IMR-90 (cell line): ENCODE measurements at regions not wholly inside any gene's neighbourhood (a gene's known extent, or its start where the extent isn't known, plus 50 kb on each side); places are given as distances from the start of the nearest gene placed in this dataset.

Source experiments
- ATAC-seq: fragments of 200-7000 bp; cut with Tn5 transposase; 2 replicates; pipeline ENCODE4 v1.9.1; 2020; ENCODE audit warnings: low read depth, mild to moderate bottlenecking, moderate library complexity
- BruUV-seq: library from RNA; stranded (reverse); fragments of 400-500 nt; replicated peaks from 2 replicates; lab custom pipeline; 2021; lab: Mats Ljungman, UMichigan
- CTCF ChIA-PET: fragments of 300-600 bp; formaldehyde crosslinking; extraction: SDS; loops from one replicate; lab custom pipeline; 2021; ENCODE audit warnings: antibody characterized with exemption; lab: Yijun Ruan, JAX
- POLR2A ChIA-PET: fragments of 300-600 bp; sonication (Branson Sonifier 250); formaldehyde crosslinking; loops from one replicate; lab custom pipeline; 2022; ENCODE audit warnings: antibody characterized with exemption; ENCODE audit not compliant: unreplicated experiment; lab: Charles Lee
- DNase-seq: peaks from one replicate; pipeline ENCODE4 v3.0.0; 2013
- H2AFZ ChIP-seq: replicated peaks from 2 replicates; pipeline ENCODE3; 2013; ENCODE audit warnings: low read length, mild to moderate bottlenecking; ENCODE audit not compliant: poor library complexity
- H2AK5ac ChIP-seq: 2 replicates; pipeline ENCODE4 v1.6.1; 2013; ENCODE audit warnings: low read depth, low read length, inconsistent platforms
- H2AK9ac ChIP-seq: replicated peaks from 2 replicates; pipeline ENCODE3; 2013; ENCODE audit warnings: mild to moderate bottlenecking, low read depth, low read length, moderate library complexity; ENCODE audit not compliant: poor library complexity
- H2BK120ac ChIP-seq: 2 replicates; pipeline ENCODE4 v1.6.1; 2013; ENCODE audit warnings: low read depth, low read length, inconsistent platforms
- H2BK15ac ChIP-seq: 3 replicates; pipeline ENCODE4 v1.6.1; 2013; ENCODE audit warnings: low read depth, low read length, inconsistent platforms
- H2BK20ac ChIP-seq: 2 replicates; pipeline ENCODE4 v1.6.1; 2013; ENCODE audit warnings: low read depth, mild to moderate bottlenecking, inconsistent platforms, low read length, moderate library complexity
- H2BK5ac ChIP-seq: 2 replicates; pipeline ENCODE4 v1.6.1; 2013; ENCODE audit warnings: mild to moderate bottlenecking, low read depth, low read length, inconsistent platforms; ENCODE audit not compliant: poor library complexity, severe bottlenecking
- H3K14ac ChIP-seq: replicated peaks from 2 replicates; pipeline ENCODE4 v1.6.1; 2013; ENCODE audit warnings: low read depth, low read length, inconsistent platforms
- H3K18ac ChIP-seq: 2 replicates; pipeline ENCODE4 v1.6.1; 2013; ENCODE audit warnings: low read depth, low read length, control low read depth
- H3K23ac ChIP-seq: 2 replicates; pipeline ENCODE4 v1.6.1; 2013; ENCODE audit warnings: low read depth, low read length, inconsistent platforms
- H3K27ac ChIP-seq: 2 replicates; pipeline ENCODE4 v1.5.1; 2013; ENCODE audit warnings: mild to moderate bottlenecking, control low read depth, low read length; ENCODE audit not compliant: insufficient read depth
- H3K27me3 ChIP-seq: 2 replicates; pipeline ENCODE4 v1.6.1; 2013; ENCODE audit warnings: low read length; ENCODE audit not compliant: control insufficient read depth, insufficient read depth
- H3K36me3 ChIP-seq: 2 replicates; pipeline ENCODE4 v1.6.1; 2013; ENCODE audit warnings: low read length, mixed read lengths; ENCODE audit not compliant: control insufficient read depth, insufficient read depth
- H3K4ac ChIP-seq: 2 replicates; pipeline ENCODE4 v1.6.1; 2013; ENCODE audit warnings: low read depth, low read length, inconsistent platforms
- H3K4me1 ChIP-seq: 2 replicates; pipeline ENCODE4 v1.6.1; 2013; ENCODE audit warnings: low read length, mixed read lengths; ENCODE audit not compliant: control insufficient read depth, insufficient read depth
- H3K4me2 ChIP-seq: 2 replicates; pipeline ENCODE4 v1.6.1; 2013; ENCODE audit warnings: low read depth, mild to moderate bottlenecking, control low read depth, low read length, moderate library complexity
- H3K4me3 ChIP-seq: 2 replicates; pipeline ENCODE4 v1.5.1; 2013; ENCODE audit warnings: low read depth, mild to moderate bottlenecking, control low read depth, low read length, moderate library complexity; ENCODE audit not compliant: insufficient read depth
- H3K56ac ChIP-seq: 2 replicates; pipeline ENCODE4 v1.6.1; 2013; ENCODE audit warnings: low read length, inconsistent platforms; ENCODE audit not compliant: insufficient read depth; ENCODE audit errors: extremely low read depth
- H3K79me1 ChIP-seq, 2 experiments: 2 replicates each; pipeline ENCODE4 v1.6.1; 2013; ENCODE audit warnings: low read length in 2 of 2, inconsistent platforms in 1 of 2, low read depth in 1 of 2
- H3K9ac ChIP-seq: 2 replicates; pipeline ENCODE4 v1.6.1; 2013; ENCODE audit warnings: low read depth, low read length, control low read depth
- H3K9me1 ChIP-seq: 2 replicates; pipeline ENCODE4 v1.6.1; 2013; ENCODE audit warnings: low read length, inconsistent platforms; ENCODE audit not compliant: insufficient read depth
- H3K9me3 ChIP-seq: 2 replicates; pipeline ENCODE4 v1.6.1; 2013; ENCODE audit warnings: low read length; ENCODE audit not compliant: control insufficient read depth, insufficient read depth
- H4K20me1 ChIP-seq: 2 replicates; pipeline ENCODE4 v1.6.1; 2013; ENCODE audit warnings: low read length, inconsistent platforms; ENCODE audit not compliant: insufficient read depth
- H4K5ac ChIP-seq: 2 replicates; pipeline ENCODE4 v1.6.1; 2013; ENCODE audit warnings: mild to moderate bottlenecking, low read depth, low read length, control low read depth
- H4K8ac ChIP-seq, 2 experiments: 2 replicates each; pipeline ENCODE4 v1.6.1; 2013; ENCODE audit warnings: low read depth in 2 of 2, low read length in 2 of 2, control low read depth in 1 of 2, inconsistent platforms in 1 of 2
- H4K91ac ChIP-seq: 2 replicates; pipeline ENCODE4 v1.6.1; 2013; ENCODE audit warnings: low read depth, low read length, inconsistent platforms; ENCODE audit not compliant: insufficient read depth
- BHLHE40 ChIP-seq: fragments of 150-350 bp; IDR thresholded peaks from 2 replicates; pipeline ENCODE4 v1.6.1; 2016; ENCODE audit warnings: mild to moderate bottlenecking, low read depth, low read length
- CEBPB ChIP-seq: IDR thresholded peaks from 2 replicates; pipeline ENCODE4 v1.6.1; 2012; ENCODE audit warnings: low read depth, low read length, improper control_type of control experiment
- CHD1 ChIP-seq: IDR thresholded peaks from 2 replicates; pipeline ENCODE4 v1.6.1; 2012; ENCODE audit warnings: low read depth, low read length, improper control_type of control experiment
- CTCF ChIP-seq: conservative IDR thresholded peaks from 2 replicates; pipeline ENCODE4 v1.5.1; 2012; ENCODE audit warnings: mild to moderate bottlenecking, low read depth, low read length, improper control_type of control experiment
- ELK1 ChIP-seq: fragments of 150-350 bp; IDR thresholded peaks from 2 replicates; pipeline ENCODE4 v1.6.1; 2016; ENCODE audit warnings: low read depth, mild to moderate bottlenecking, low read length, moderate library complexity, borderline replicate concordance
- FOS ChIP-seq: fragments of 150-350 bp; IDR thresholded peaks from 2 replicates; pipeline ENCODE4 v1.6.1; 2016; ENCODE audit warnings: low read depth, low read length
- MAFK ChIP-seq: IDR thresholded peaks from 2 replicates; pipeline ENCODE4 v1.6.1; 2012; ENCODE audit warnings: low read depth, low read length, improper control_type of control experiment
- MAZ ChIP-seq: IDR thresholded peaks from 2 replicates; pipeline ENCODE4 v1.6.1; 2012; ENCODE audit warnings: low read depth, mild to moderate bottlenecking, low read length, improper control_type of control experiment, moderate library complexity, borderline replicate concordance
- MXI1 ChIP-seq: IDR thresholded peaks from 2 replicates; pipeline ENCODE4 v1.6.1; 2012; ENCODE audit warnings: low read depth, mild to moderate bottlenecking, low read length, moderate library complexity, borderline replicate concordance
- NFE2L2 ChIP-seq: fragments of 150-350 bp; IDR thresholded peaks from 2 replicates; pipeline ENCODE4 v1.6.1; 2016; ENCODE audit warnings: low read depth, mild to moderate bottlenecking, low read length
- POLR2A ChIP-seq: IDR thresholded peaks from 2 replicates; pipeline ENCODE4 v1.6.1; 2012; ENCODE audit warnings: mild to moderate bottlenecking, low read depth, low read length
- RAD21 ChIP-seq: IDR thresholded peaks from 2 replicates; pipeline ENCODE4 v1.6.1; 2012; ENCODE audit warnings: low read length, improper control_type of control experiment
- RCOR1 ChIP-seq: IDR thresholded peaks from 2 replicates; pipeline ENCODE4 v1.6.1; 2012; ENCODE audit warnings: mild to moderate bottlenecking, low read length, improper control_type of control experiment; ENCODE audit not compliant: insufficient replicate concordance
- RFX5 ChIP-seq: IDR thresholded peaks from 2 replicates; pipeline ENCODE4 v1.8.0; 2012; ENCODE audit warnings: low read depth, mild to moderate bottlenecking, low read length, moderate library complexity
- SMC3 ChIP-seq: fragments of 150-350 bp; IDR thresholded peaks from 2 replicates; pipeline ENCODE4 v1.6.1; 2016; ENCODE audit warnings: low read depth, mild to moderate bottlenecking, antibody characterized with exemption, low read length, moderate library complexity
- USF2 ChIP-seq: fragments of 150-350 bp; IDR thresholded peaks from 2 replicates; pipeline ENCODE4 v1.6.1; 2017; ENCODE audit warnings: mild to moderate bottlenecking, antibody characterized with exemption, low read length, low read depth
- WGBS, 2 experiments: methylation state at CpG; one replicate each; pipeline versions ENCODE4 v1.1.5 to v1.1.7; 2013; ENCODE audit warnings: missing lambda C conversion rate in 2 of 2; ENCODE audit not compliant: insufficient read length in 1 of 2; ENCODE audit errors: extremely low coverage in 2 of 2; 5-methylcytosine and 5-hydroxymethylcytosine counted together
- dilution Hi-C: fragments of 300-500 bp; cut with HindIII; formaldehyde crosslinking; loops from one replicate; pipeline ENCODE4 v1.14.3; 2018; ENCODE audit warnings: low sequenced_read_pairs; ENCODE audit not compliant: unreplicated experiment
- in situ Hi-C: fragments of 300-500 bp; cut with MboI; formaldehyde crosslinking; loops from 3 replicates; pipeline ENCODE4 v1.14.3; 2019; ENCODE audit warnings: low sequenced_read_pairs, inconsistent platforms, mixed read lengths
- intact Hi-C: fragments of 100-400 bp; cut with micrococcal nuclease; formaldehyde crosslinking; loops from 2 replicates; pipeline ENCODE4 v1.10.0; 2022

- no peaks in the 10 kb centered on the region for H3K79me1 ChIP-seq
- DNase-seq (no peak), ATAC-seq (no peak)
- H3K36me3 ChIP-seq, result no peaks in the 10 kb centered on the region
- H2BK20ac ChIP-seq, result no peak overlapping the region
- H3K4me1 ChIP-seq, result no peaks in the 10 kb centered on the region
- H3K23ac ChIP-seq, result no peak overlapping the region
- H2BK15ac ChIP-seq, result no peak overlapping the region
- no peaks in the 10 kb centered on the region for H4K20me1 ChIP-seq
- intact Hi-C loops (no loop called here), dilution Hi-C loops (no loop called here), in situ Hi-C loops (no loop called here)
- H2AFZ ChIP-seq, result no peak overlapping the region
- H3K4me3 ChIP-seq, result no peak overlapping the region
- H4K8ac ChIP-seq, result no peak overlapping the region
- no peaks in the 10 kb centered on the region for H3K9me1 ChIP-seq
- H2AK5ac ChIP-seq, result no peak overlapping the region
- H3K4ac ChIP-seq, result no peak overlapping the region
- peaks cover 2% of the 10 kb centered on the region; the same call in 1 of the 2 replicates for H3K9me3 ChIP-seq
- no peak overlapping the region for H3K56ac ChIP-seq
- no peak overlapping the region for H3K4me2 ChIP-seq
- H2AK9ac ChIP-seq, result no peak overlapping the region
- H4K5ac ChIP-seq, result no peak overlapping the region
- H4K91ac ChIP-seq, result no peak overlapping the region
- no peak overlapping the region for H2BK120ac ChIP-seq
- TF ChIP-seq USF2 (no peak), RAD21 (no peak), CHD1 (no peak), MAFK (no peak), CEBPB (no peak), RCOR1 (no peak), MXI1 (no peak), NFE2L2 (no peak), CTCF (no peak), POLR2A (no peak), BHLHE40 (no peak), SMC3 (no peak), ELK1 (no peak), RFX5 (no peak), FOS (no peak), MAZ (no peak)
- no CpG with 5 or more reads among the region's 1 CpG for WGBS, 2 experiments
- H3K14ac ChIP-seq, result no peak overlapping the region
- POLR2A ChIA-PET, result no interaction called here
- peaks cover 7% of the 10 kb centered on the region for H3K27me3 ChIP-seq
- H3K18ac ChIP-seq, result no peak overlapping the region
- CTCF ChIA-PET, result no interaction called here
- no peak overlapping the region for H2BK5ac ChIP-seq
- no peak overlapping the region for H3K9ac ChIP-seq
- no TSS peak for BruUV-seq
- H3K27ac ChIP-seq, result no peak overlapping the region
These were observed 98.4 kb upstream of the OSR1 start for GRCh38 chr2:19456705-19457309.
